ENCODE measurements at regions not wholly inside any gene's neighbourhood (a gene's known extent, or its start where the extent isn't known, plus 50 kb on each side); places are given as distances from the start of the nearest gene placed in this dataset.
A peak's percentile ranks its signal among the peaks of the same experiment; 100 is the strongest.

GRCh38 chr4:38326499-38326898 lies 337.5 kb upstream of the KLF3 start:
- H3K4me2 ChIP-seq (ENCODE audit: insufficient read depth, low read length): no peak overlapping the region
- no peak overlapping the region for H3K4me3 ChIP-seq
- in situ Hi-C loops (cut with MboI) (no loop called here), intact Hi-C loops (cut with micrococcal nuclease) (loop anchor here (10.0 kb wide), 1 partner anchor 138 kb away; no protein-coding TSS in a partner anchor)
- DNase-seq (ENCODE audit: extremely low read depth in 1 of 4, low spot score in 3 of 4) (no peak), ATAC-seq (no peak), FAIRE-seq (no peak)
- no peak overlapping the region for H3K9ac ChIP-seq (ENCODE audit: insufficient read depth in 1 of 2, low read depth in 2 of 2, low read length in 2 of 2)
- H2AFZ ChIP-seq (ENCODE audit: low read depth, low read length): no peak overlapping the region
- H3K27me3 ChIP-seq (ENCODE audit: control insufficient read depth in 2 of 2, insufficient read depth in 2 of 2, low read length in 2 of 2): no peaks in the 10 kb centered on the region
- peaks cover 18 to 32% of the 10 kb centered on the region in 2 experiments for H3K4me1 ChIP-seq (replicated peaks in 1 of 2; ENCODE audit: control insufficient read depth in 2 of 2, insufficient read depth in 2 of 2, low read length in 2 of 2)
- peak; percentile 84 for TF ChIP-seq RBM25 (IDR thresholded peaks at IDR 0.05; ENCODE audit: low read depth, low read length, severe bottlenecking)
- peak; percentile 77 for TF ChIP-seq BCOR (IDR thresholded peaks at IDR 0.05)
- no peak for TF ChIP-seq KDM5B (IDR thresholded peaks at IDR 0.05; ENCODE audit: insufficient replicate concordance, low read depth, low read length)
- peak; percentile 32; a peak in 2 of 4 replicates for TF ChIP-seq KDM1A (IDR thresholded peaks at IDR 0.05)
- no peak for TF ChIP-seq ZBTB34 (CRISPR knock-in tag; IDR thresholded peaks at IDR 0.05)
- peak; percentile 63 for TF ChIP-seq ZFP36 (IDR thresholded peaks at IDR 0.05; ENCODE audit: low read depth, low read length, partially characterized antibody)
- no peak for TF ChIP-seq PHF21A (IDR thresholded peaks at IDR 0.05; ENCODE audit: borderline replicate concordance, low read depth)
- ChIA-PET POLR2A (interaction anchor here (0.7 kb wide), 1 partner anchor 166 kb away, joined by 3 read pairs; no protein-coding TSS in a partner anchor), CTCF (ENCODE audit: low intra/inter-chr PET ratio) (interaction anchor here (0.6 kb wide), 1 partner anchor 263 kb away, joined by 3 read pairs; no protein-coding TSS in a partner anchor)
- no peaks in the 10 kb centered on the region for H3K36me3 ChIP-seq (ENCODE audit: control insufficient read depth, insufficient read depth, low read length)
- no peaks in the 10 kb centered on the region for H3K79me2 ChIP-seq (ENCODE audit: control insufficient read depth, insufficient read depth, low read length)
- no peaks in the 10 kb centered on the region for H3K9me1 ChIP-seq (ENCODE audit: control insufficient read depth, insufficient read depth, low read length)
- 76% methylated on average over 3 of the region's 3 CpGs for WGBS (ENCODE audit: insufficient coverage, low coverage, missing lambda C conversion rate)
- BruUV-seq (replicated peaks): no TSS peak
- peaks cover 12% of the 10 kb centered on the region for H3K9me3 ChIP-seq (replicated peaks; ENCODE audit: control insufficient read depth, insufficient read depth, low read depth, low read length)
- H3K27ac ChIP-seq (ENCODE audit: extremely low read depth, low read depth, low read length): no peak overlapping the region
- H4K20me1 ChIP-seq (replicated peaks; ENCODE audit: control insufficient read depth, insufficient read depth, low read length): no peaks in the 10 kb centered on the region

All from K562 (cell line).